Erythroblast (primary cell): ENCODE measurements at regions not wholly inside any gene's neighbourhood (a gene's known extent, or its start where the extent isn't known, plus 50 kb on each side); places are given as distances from the start of the nearest gene placed in this dataset.

Experiments
- GATA1 ChIP-seq: IDR thresholded peaks from 2 replicates; pipeline ENCODE4 v1.6.1; 2011; ENCODE audit warnings: low read depth, mild to moderate bottlenecking, control low read depth, low read length, moderate library complexity
- POLR2A ChIP-seq: IDR thresholded peaks from 2 replicates; pipeline ENCODE4 v1.6.1; 2011; ENCODE audit warnings: mild to moderate bottlenecking, low read length

- TF ChIP-seq POLR2A, result no peak
- TF ChIP-seq GATA1, result no peak
Observed at GRCh38 chr6:105537981-105538578, 135.2 kb upstream of the PREP start.
